Tibial nerve (tissue), 4 donors: ENCODE measurements at regions not wholly inside any gene's neighbourhood (a gene's known extent, or its start where the extent isn't known, plus 50 kb on each side); places are given as distances from the start of the nearest gene placed in this dataset.

Experiments used
- DNase-seq, 2 donors: peaks; one replicate each; pipeline ENCODE4 v3.0.0-alpha.2; 2019; ENCODE audit warnings: low spot score in 2 of 2
- H3K27ac ChIP-seq, 4 donors: fragments of 200-600 bp; sonication (generic) in 3 of 4; one replicate each; pipeline ENCODE4 v1.5.1; 2017 to 2019; ENCODE audit warnings: mild to moderate bottlenecking in 1 of 4
- H3K27me3 ChIP-seq, 2 donors: fragments of 200-600 bp; sonication (generic) in 1 of 2; one replicate each; pipeline versions ENCODE4 v1.5.1 to v1.6.0; 2017 to 2019
- H3K36me3 ChIP-seq, 3 donors: fragments of 200-600 bp; sonication (generic); one replicate each; pipeline ENCODE4 v1.5.1; 2018 to 2019
- H3K4me1 ChIP-seq, 4 donors: fragments of 200-600 bp; sonication (generic) in 3 of 4; one replicate each; pipeline ENCODE4 v1.5.1; 2017 to 2019
- H3K4me3 ChIP-seq, 4 donors: fragments of 200-600 bp; sonication (generic) in 3 of 4; one replicate each; pipeline ENCODE4 v1.5.1; 2017 to 2019; ENCODE audit warnings: mild to moderate bottlenecking in 1 of 4, moderate library complexity in 1 of 4
- H3K9me3 ChIP-seq, 4 donors: fragments of 200-600 bp; sonication (generic) in 3 of 4; one replicate each; pipeline ENCODE4 v1.5.1; 2017 to 2019
- CTCF ChIP-seq, 5 experiments: fragments of 200-600 bp in 3 of 5; fragments of 450-650 bp in 2 of 5; sonication (generic) in 3 of 5; IDR thresholded peaks; one replicate each; pipeline ENCODE4 v1.5.1; 2016 to 2019; ENCODE audit warnings: antibody characterized with exemption in 5 of 5, mild to moderate bottlenecking in 3 of 5, moderate library complexity in 2 of 5
- EP300 ChIP-seq, 2 donors: sonication (generic); formaldehyde crosslinking; IDR thresholded peaks; one replicate each; pipeline ENCODE4 v1.6.1; 2017; ENCODE audit warnings: antibody characterized with exemption in 2 of 2, mild to moderate bottlenecking in 1 of 2
- POLR2A ChIP-seq, 2 donors: fragments of 450-650 bp; IDR thresholded peaks; one replicate each; pipeline ENCODE4 v1.6.1; 2017; ENCODE audit warnings: antibody characterized with exemption in 2 of 2, mild to moderate bottlenecking in 2 of 2, moderate library complexity in 2 of 2
- WGBS, 2 donors: methylation state at CpG; one replicate each; pipeline ENCODE4 v1.1.5; 2018; 5-methylcytosine and 5-hydroxymethylcytosine counted together

DNA sequence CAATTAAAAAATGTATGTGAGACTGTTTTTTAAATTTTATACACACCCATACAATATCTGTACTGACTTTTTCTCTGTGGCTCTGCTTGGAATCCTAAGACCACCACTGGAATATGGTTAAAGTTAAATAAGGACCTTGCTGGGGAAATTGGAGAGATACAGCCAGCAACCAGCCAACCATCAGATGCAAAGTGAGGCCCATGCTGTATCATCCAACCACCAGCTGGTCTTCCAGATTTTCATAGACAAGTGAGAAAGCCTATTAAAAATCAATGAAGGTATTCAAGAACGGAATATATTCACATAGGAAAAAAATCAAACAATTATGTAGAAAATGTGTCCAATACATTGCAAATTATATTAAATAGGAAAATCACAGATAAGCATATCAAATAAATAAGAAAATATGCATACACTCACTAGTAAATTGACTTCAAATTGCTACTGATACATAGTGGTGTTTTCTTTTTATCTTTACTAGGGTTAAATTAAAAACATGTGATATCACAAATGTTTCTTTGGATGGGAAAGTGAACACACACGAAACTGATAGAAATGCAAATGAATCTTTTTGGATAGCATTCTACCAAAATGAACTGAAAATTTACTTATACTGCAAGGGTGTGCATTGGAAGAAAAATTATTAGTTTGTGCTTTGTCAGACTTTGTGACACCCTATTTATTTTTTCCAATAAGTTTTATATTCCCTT is 1486.3 kb downstream of the BRINP3 start:
- Histone ChIP-seq H3K36me3 (no peaks in the 10 kb centered on the region), H3K9me3 (no peaks in the 10 kb centered on the region), H3K27me3 (no peaks in the 10 kb centered on the region), H3K4me1 (no peaks in the 10 kb centered on the region), H3K27ac (no peak overlapping the region), H3K4me3 (no peak overlapping the region)
- WGBS, 2 donors = 80 to 81% methylated on average over 2 of the region's 2 CpGs
- DNase-seq = no peak
- no peak for TF ChIP-seq CTCF (IDR thresholded peaks at IDR 0.05)
- no peak for TF ChIP-seq EP300 (IDR thresholded peaks at IDR 0.05)
- TF ChIP-seq POLR2A (IDR thresholded peaks at IDR 0.05) = no peak

- no peaks in the 10 kb centered on the region for H3K9me3 ChIP-seq
- TF ChIP-seq POLR2A (IDR thresholded peaks at IDR 0.05) (no peak), EP300 (IDR thresholded peaks at IDR 0.05) (no peak), CTCF (IDR thresholded peaks at IDR 0.05) (no peak)
- no peaks in the 10 kb centered on the region for H3K36me3 ChIP-seq
- 68 to 78% methylated on average over 3 of the region's 3 CpGs for WGBS, 2 donors
- H3K27ac ChIP-seq = no peak overlapping the region
- no peaks in the 10 kb centered on the region for H3K27me3 ChIP-seq
- DNase-seq = no peak
- H3K4me3 ChIP-seq = no peak overlapping the region
- H3K4me1 ChIP-seq = no peaks in the 10 kb centered on the region
Measured at GRCh38 chr1:189007824-189008223, 1469.8 kb downstream of the BRINP3 start.

DNA sequence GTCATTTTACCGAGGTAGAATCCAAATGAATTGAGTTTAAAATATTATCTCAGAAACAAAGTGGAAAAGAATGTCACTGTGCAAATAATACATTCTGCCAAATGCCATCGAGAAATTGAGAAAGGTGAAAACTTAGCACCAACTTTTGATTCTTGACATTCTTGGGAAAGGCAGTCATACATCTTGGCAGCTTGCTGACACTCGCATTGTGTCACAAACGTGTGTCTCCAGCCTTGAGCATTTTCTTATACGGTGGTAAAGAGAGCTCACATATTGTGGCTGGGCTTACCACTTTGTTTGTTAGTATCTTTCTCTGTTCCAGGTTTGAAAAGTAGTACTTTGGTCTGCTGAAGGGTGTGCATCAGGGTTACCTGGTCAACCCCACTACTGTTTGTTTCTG is 1456.1 kb downstream of the BRINP3 start:
- no peak for DNase-seq
- H3K36me3 ChIP-seq = no peaks in the 10 kb centered on the region
- H3K4me1 ChIP-seq = no peaks in the 10 kb centered on the region
- no peak overlapping the region for H3K27ac ChIP-seq
- 79 to 84% methylated on average over 5 of the region's 5 CpGs for WGBS, 2 donors
- no peaks in the 10 kb centered on the region for H3K27me3 ChIP-seq
- no peak overlapping the region for H3K4me3 ChIP-seq
- TF ChIP-seq POLR2A (IDR thresholded peaks at IDR 0.05) (no peak), CTCF (IDR thresholded peaks at IDR 0.05) (no peak)
- H3K9me3 ChIP-seq = no peaks in the 10 kb centered on the region

GRCh38 chr1:189022015-189022414 is 1455.6 kb downstream of the BRINP3 start:
- no peak for DNase-seq
- Histone ChIP-seq H3K4me1 (no peaks in the 10 kb centered on the region), H3K9me3 (no peaks in the 10 kb centered on the region), H3K36me3 (no peaks in the 10 kb centered on the region), H3K27ac (no peak overlapping the region), H3K27me3 (no peaks in the 10 kb centered on the region), H3K4me3 (no peak overlapping the region)
- TF ChIP-seq EP300 (IDR thresholded peaks at IDR 0.05) = no peak
- no peak for TF ChIP-seq CTCF (IDR thresholded peaks at IDR 0.05)
- no peak for TF ChIP-seq POLR2A (IDR thresholded peaks at IDR 0.05)
- WGBS, 2 donors = 92 to 94% methylated on average over 4 of the region's 4 CpGs

GRCh38 chr1:189027512-189027911 is 1450.2 kb downstream of the BRINP3 start:
- 88 to 93% methylated on average over 5 of the region's 5 CpGs for WGBS, 2 donors
- no peaks in the 10 kb centered on the region for H3K36me3 ChIP-seq
- H3K4me1 ChIP-seq = no peaks in the 10 kb centered on the region
- no peak overlapping the region for H3K27ac ChIP-seq
- no peaks in the 10 kb centered on the region for H3K9me3 ChIP-seq
- no peaks in the 10 kb centered on the region for H3K27me3 ChIP-seq
- no peak for DNase-seq
- TF ChIP-seq POLR2A (IDR thresholded peaks at IDR 0.05) (no peak), EP300 (IDR thresholded peaks at IDR 0.05) (no peak), CTCF (IDR thresholded peaks at IDR 0.05) (no peak)
- H3K4me3 ChIP-seq = no peak overlapping the region
